Choroid plexus epithelial cell (primary cell): ENCODE measurements at regions not wholly inside any gene's neighbourhood (a gene's known extent, or its start where the extent isn't known, plus 50 kb on each side); places are given as distances from the start of the nearest gene placed in this dataset.

Experiments used
- DNase-seq: peaks from one replicate; pipeline ENCODE4 v3.0.0-alpha.2; 2010; ENCODE audit warnings: low read depth
- H3K4me3 ChIP-seq: 2 replicates; pipeline ENCODE4 v1.5.1; 2011; ENCODE audit warnings: low read depth, mild to moderate bottlenecking, control low read depth, low read length, moderate library complexity
- TF ChIP-seq, protein P1 (sequence below): conservative IDR thresholded peaks from 2 replicates; pipeline ENCODE4 v1.5.1; 2011; ENCODE audit warnings: low read depth, mild to moderate bottlenecking, control low read depth, inconsistent platforms, low read length, moderate library complexity

DNA sequence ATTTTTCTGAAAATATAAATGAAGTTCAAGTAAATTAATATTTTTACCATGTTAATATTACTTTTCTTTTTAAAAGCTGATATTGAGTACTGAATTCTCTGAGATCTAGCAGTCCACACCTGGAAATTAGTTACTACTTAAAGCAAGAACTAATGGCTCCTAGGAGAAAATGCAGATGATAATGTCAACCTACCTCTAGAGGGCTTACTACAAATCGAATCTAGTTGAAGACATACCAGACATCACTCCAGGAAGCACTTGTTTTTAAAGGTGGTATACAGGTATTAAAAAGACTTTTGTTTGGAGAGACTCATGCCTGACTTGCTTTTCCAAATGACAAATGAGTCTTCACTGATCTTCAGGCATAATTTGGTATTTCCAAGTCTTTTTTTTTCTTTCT, 516.4 kb upstream of the BOD1L1 start:
- DNase-seq, result peak; percentile 47
- H3K4me3 ChIP-seq, result no peak overlapping the region
- TF ChIP-seq, protein P1, sequence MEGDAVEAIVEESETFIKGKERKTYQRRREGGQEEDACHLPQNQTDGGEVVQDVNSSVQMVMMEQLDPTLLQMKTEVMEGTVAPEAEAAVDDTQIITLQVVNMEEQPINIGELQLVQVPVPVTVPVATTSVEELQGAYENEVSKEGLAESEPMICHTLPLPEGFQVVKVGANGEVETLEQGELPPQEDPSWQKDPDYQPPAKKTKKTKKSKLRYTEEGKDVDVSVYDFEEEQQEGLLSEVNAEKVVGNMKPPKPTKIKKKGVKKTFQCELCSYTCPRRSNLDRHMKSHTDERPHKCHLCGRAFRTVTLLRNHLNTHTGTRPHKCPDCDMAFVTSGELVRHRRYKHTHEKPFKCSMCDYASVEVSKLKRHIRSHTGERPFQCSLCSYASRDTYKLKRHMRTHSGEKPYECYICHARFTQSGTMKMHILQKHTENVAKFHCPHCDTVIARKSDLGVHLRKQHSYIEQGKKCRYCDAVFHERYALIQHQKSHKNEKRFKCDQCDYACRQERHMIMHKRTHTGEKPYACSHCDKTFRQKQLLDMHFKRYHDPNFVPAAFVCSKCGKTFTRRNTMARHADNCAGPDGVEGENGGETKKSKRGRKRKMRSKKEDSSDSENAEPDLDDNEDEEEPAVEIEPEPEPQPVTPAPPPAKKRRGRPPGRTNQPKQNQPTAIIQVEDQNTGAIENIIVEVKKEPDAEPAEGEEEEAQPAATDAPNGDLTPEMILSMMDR, result peak; percentile 43

DNA sequence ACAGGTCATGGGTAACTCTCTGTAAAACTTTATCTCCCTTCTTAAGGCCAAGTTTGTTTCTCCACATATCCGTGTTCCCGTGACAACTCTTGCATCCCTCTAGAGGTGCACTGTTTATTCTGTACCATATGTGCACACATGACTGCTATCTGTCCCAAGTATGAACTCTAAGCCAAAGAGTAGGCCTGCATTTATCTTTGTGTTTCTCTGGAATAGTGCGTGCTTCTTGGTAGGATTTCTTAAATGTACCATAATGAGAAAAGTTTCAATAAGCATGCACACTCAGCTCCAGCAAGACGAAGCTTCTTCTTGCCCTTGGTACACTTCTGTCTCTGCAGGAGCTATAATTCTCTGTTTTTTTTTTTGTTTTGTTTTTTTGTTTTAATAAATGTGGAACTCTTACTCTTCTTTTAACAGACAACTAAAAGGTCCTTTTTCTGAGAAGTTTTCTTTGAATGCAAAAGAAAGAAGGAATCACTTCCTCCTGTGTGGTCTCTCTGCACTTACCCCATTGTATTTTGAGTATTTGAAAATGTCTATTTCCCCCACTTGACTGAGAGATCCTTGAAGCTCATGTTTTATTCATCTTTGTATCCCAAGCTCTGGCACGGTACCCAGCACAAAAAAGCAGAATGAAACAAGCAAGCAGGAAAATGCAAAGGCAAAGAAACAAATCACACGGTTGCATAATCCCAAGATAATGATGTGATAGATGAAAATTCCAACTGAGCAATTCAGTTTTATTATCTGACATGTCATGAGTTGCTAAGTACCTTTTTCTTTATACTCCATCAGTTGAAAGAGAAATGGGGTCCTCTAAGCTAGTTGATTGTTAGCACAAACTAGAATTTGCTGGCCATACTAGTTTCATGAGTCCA, 521.9 kb upstream of the BOD1L1 start:
- peak; percentile 13 for DNase-seq
- TF ChIP-seq, protein P1, result no peak
- no peak overlapping the region for H3K4me3 ChIP-seq

DNA sequence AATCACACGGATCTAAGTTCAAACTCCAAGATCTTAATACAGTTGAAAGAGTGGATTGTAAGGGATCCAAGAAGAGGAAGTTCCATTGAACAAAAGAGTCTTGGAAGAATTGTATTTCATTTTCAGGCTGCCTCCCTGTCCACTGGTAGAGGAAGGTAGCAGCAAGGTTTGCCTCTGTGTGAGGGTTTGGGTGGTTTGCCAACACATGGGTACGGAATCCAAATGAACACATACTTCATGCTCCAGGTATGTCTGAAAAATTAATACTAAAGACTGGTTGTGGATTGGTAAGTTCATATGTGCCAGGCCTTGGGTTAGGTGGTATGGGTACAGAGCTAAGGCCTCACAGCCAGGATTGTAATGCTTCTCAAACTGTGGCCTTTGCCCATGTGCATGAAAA, 523.6 kb upstream of the BOD1L1 start:
- H3K4me3 ChIP-seq, result no peak overlapping the region
- DNase-seq, result no peak
- TF ChIP-seq, protein P1, result no peak

DNA sequence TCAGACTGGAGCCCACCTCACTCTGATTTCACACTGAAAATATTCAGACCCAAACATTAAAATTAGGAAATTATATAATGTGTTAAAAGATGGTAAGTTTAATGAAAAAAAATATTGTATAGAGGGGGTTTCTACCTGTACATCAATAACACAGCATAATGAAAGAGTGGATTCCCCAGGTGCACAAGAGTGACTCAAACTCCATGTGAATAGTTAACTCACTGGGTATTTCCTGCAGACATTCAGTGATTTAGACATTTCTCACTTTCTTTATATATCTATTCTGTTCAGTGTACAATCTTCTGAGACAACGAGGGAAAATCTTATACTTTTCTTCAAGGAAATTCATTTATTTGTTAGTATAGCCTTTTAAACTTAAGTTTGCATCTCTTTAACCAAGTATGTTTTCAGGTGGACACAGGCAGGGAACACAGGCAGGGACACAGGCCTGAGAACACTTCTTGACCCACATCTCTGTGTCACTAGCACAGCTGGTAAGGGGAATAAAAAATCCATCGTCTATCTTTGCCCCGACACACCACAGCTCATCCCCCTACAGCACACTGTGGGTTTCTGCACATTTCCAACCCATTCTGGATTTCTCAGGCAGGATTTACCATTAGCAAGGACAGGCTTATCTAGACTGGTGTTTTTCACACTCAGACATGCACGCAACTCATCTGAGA, 525.5 kb upstream of the BOD1L1 start:
- no peak for DNase-seq
- TF ChIP-seq, protein P1, result no peak
- H3K4me3 ChIP-seq, result no peak overlapping the region

DNA sequence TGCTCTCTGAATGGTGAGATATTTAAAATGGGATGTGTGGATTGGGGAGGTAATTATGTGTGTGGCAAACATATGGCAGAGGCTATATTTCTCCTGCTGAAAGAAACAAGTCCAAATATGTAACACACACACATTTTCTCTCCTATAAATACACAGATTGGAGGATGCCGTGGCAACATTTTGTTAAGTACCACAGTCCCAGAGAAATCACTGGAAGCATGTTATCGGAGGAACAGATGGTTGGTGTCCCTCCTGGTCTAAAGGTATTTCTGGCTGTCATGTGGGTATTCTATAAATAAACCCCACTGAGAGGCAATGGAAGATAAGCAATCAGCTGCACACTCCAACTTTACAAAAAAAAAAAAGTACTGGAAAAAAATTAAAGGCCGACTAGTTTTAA, 528.3 kb upstream of the BOD1L1 start:
- DNase-seq, result peak; percentile 23
- H3K4me3 ChIP-seq, result no peak overlapping the region
- TF ChIP-seq, protein P1, result no peak

DNA sequence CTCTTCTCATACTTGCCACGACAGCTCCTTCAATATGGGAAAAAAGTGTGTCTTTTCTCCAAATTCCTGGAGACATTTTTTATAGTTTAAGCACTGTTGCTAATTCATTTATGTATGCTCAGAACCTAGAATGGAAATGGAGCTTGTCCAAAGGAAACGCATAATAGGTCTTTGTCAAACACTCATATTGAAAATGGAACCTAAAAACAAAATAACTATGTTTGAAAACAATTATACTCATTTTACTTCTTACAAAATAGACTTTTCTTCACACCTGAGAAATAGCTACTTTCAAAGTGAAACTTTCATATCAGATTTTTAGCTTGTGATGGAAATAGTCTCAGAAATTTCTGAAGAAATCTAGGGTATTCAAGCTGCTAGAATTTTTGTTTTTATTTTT, 529.7 kb upstream of the BOD1L1 start:
- no peak for DNase-seq
- H3K4me3 ChIP-seq, result no peak overlapping the region
- TF ChIP-seq, protein P1, result no peak
